Esophagus muscularis mucosa (tissue), 4 donors: ENCODE measurements at regions not wholly inside any gene's neighbourhood (a gene's known extent, or its start where the extent isn't known, plus 50 kb on each side); places are given as distances from the start of the nearest gene placed in this dataset.

Experiments
- DNase-seq: peaks from one replicate; pipeline ENCODE4 v3.0.0-alpha.2; 2017; ENCODE audit errors: extremely low spot score
- H3K27ac ChIP-seq, 4 donors: fragments of 200-600 bp; sonication (generic); replicated peaks in 1 of 4; 1 replicate in 3 of 4; 2 replicates in 1 of 4; pipeline ENCODE4 v1.5.1; 2016 to 2019; ENCODE audit warnings: mild to moderate bottlenecking in 1 of 4
- H3K27me3 ChIP-seq, 4 donors: fragments of 200-600 bp; sonication (generic); one replicate each; pipeline versions ENCODE4 v1.5.1 to v1.6.0; 2016 to 2019
- H3K36me3 ChIP-seq, 4 donors: fragments of 200-600 bp; sonication (generic); one replicate each; pipeline ENCODE4 v1.5.1; 2016 to 2019
- H3K4me1 ChIP-seq, 4 donors: fragments of 200-600 bp; sonication (generic); one replicate each; pipeline ENCODE4 v1.5.1; 2016 to 2019
- H3K4me3 ChIP-seq, 4 donors: fragments of 200-600 bp; sonication (generic); 1 replicate in 2 of 4; 2 replicates in 2 of 4; pipeline ENCODE4 v1.5.1; 2016 to 2019; ENCODE audit warnings: mild to moderate bottlenecking in 4 of 4, moderate library complexity in 1 of 4
- H3K9me3 ChIP-seq, 4 donors: fragments of 200-600 bp; sonication (generic); 1 replicate in 3 of 4; 2 replicates in 1 of 4; pipeline ENCODE4 v1.5.1; 2016 to 2019
- EP300 ChIP-seq: sonication (generic); formaldehyde crosslinking; IDR thresholded peaks from one replicate; pipeline ENCODE4 v1.6.1; 2017; ENCODE audit warnings: antibody characterized with exemption
- POLR2A ChIP-seq: fragments of 450-650 bp; IDR thresholded peaks from one replicate; pipeline ENCODE4 v1.6.1; 2017; ENCODE audit warnings: antibody characterized with exemption, moderate library complexity, mild to moderate bottlenecking, low read depth
- POLR2AphosphoS5 ChIP-seq, 2 donors: sonication (generic); formaldehyde crosslinking; IDR thresholded peaks; one replicate each; pipeline ENCODE4 v1.6.1; 2017; ENCODE audit warnings: antibody characterized with exemption in 2 of 2
- WGBS: methylation state at CpG from one replicate; pipeline ENCODE4 v1.1.5; 2018; 5-methylcytosine and 5-hydroxymethylcytosine counted together
- intact Hi-C: fragments of 100-400 bp; cut with DNase I; formaldehyde crosslinking; loops from one replicate; pipeline ENCODE4 v1.15.1; 2023
- TF ChIP-seq, protein P1 (sequence below), 3 experiments: fragments of 200-600 bp in 2 of 3; fragments of 450-650 bp in 1 of 3; sonication (generic) in 2 of 3; IDR thresholded peaks; one replicate each; pipeline ENCODE4 v1.5.1; 2017 to 2019; ENCODE audit warnings: antibody characterized with exemption in 3 of 3, mild to moderate bottlenecking in 2 of 3, moderate library complexity in 1 of 3

DNA sequence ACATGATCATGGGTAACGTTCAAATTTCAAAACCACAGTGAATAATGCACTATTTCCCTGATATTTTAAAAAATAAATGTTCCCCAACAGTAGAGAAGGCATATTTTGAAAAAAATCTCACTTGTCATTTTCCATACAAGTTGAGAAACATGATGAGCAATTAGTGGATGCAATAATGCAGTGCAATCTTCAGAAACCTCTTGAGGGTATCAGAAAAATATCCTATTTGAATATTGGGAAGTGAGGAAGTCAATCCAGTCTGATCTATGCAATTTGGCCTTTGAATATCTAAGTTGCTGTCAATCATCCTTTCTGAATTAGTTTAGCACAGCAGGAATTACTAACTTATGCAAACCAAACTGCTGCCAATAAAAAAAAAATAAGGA, 776.8 kb downstream of the PCDH18 start:
- H3K27me3 ChIP-seq: no peaks in the 10 kb centered on the region
- intact Hi-C loops: no loop called here
- no peaks in the 10 kb centered on the region for H3K36me3 ChIP-seq
- H3K4me3 ChIP-seq: no peak overlapping the region
- H3K27ac ChIP-seq: no peak overlapping the region
- 82% methylated on average over 1 of the region's 1 CpG for WGBS
- DNase-seq: no peak
- TF ChIP-seq POLR2AphosphoS5 (IDR thresholded peaks at IDR 0.05) (no peak), EP300 (no peak), POLR2A (no peak)
- TF ChIP-seq, protein P1, sequence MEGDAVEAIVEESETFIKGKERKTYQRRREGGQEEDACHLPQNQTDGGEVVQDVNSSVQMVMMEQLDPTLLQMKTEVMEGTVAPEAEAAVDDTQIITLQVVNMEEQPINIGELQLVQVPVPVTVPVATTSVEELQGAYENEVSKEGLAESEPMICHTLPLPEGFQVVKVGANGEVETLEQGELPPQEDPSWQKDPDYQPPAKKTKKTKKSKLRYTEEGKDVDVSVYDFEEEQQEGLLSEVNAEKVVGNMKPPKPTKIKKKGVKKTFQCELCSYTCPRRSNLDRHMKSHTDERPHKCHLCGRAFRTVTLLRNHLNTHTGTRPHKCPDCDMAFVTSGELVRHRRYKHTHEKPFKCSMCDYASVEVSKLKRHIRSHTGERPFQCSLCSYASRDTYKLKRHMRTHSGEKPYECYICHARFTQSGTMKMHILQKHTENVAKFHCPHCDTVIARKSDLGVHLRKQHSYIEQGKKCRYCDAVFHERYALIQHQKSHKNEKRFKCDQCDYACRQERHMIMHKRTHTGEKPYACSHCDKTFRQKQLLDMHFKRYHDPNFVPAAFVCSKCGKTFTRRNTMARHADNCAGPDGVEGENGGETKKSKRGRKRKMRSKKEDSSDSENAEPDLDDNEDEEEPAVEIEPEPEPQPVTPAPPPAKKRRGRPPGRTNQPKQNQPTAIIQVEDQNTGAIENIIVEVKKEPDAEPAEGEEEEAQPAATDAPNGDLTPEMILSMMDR (IDR thresholded peaks at IDR 0.05): no peak
- H3K4me1 ChIP-seq: no peaks in the 10 kb centered on the region
- no peaks in the 10 kb centered on the region for H3K9me3 ChIP-seq

DNA sequence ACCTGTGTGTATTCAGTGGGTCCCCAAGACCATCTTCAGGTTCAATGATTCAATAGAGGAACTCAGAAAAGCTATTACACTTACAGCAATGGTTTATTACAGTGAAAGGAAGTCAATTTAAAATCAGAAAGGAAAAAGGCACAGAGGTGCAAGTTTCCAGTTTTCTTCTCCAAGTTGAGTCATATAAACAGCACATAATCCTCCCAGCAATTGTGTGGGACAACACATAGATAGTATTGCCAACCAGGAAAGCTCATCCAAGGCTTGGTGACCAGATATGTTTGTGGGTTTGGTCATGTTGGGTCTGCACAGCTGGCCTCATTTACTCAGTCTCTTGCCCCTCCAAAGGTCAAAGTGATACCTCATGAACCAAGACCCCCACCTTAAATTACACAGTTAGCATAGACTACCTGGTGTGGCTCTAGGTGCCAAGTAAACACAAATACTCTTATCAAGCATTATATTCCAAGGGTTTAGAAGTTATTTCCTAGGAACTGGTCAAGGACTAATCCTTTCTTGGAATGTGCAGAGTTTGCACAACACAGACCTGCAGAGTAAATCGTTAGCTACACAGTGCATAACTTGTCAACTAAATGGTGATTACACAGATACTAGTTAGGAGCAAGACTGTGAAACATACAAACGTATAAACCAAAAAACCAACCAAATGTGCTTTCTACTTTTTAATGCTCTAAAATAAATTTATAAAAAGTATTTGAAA, 777.3 kb downstream of the PCDH18 start:
- TF ChIP-seq, protein P1 (IDR thresholded peaks at IDR 0.05): no peak
- no peak for TF ChIP-seq EP300
- TF ChIP-seq POLR2A: no peak
- TF ChIP-seq POLR2AphosphoS5 (IDR thresholded peaks at IDR 0.05): no peak
- no peak overlapping the region for H3K27ac ChIP-seq
- DNase-seq: no peak
- H3K9me3 ChIP-seq: no peaks in the 10 kb centered on the region
- 74% methylated on average over 2 of the region's 2 CpGs for WGBS
- H3K4me1 ChIP-seq: no peaks in the 10 kb centered on the region
- no peak overlapping the region for H3K4me3 ChIP-seq
- no peaks in the 10 kb centered on the region for H3K27me3 ChIP-seq
- H3K36me3 ChIP-seq: no peaks in the 10 kb centered on the region
- intact Hi-C loops: no loop called here

DNA sequence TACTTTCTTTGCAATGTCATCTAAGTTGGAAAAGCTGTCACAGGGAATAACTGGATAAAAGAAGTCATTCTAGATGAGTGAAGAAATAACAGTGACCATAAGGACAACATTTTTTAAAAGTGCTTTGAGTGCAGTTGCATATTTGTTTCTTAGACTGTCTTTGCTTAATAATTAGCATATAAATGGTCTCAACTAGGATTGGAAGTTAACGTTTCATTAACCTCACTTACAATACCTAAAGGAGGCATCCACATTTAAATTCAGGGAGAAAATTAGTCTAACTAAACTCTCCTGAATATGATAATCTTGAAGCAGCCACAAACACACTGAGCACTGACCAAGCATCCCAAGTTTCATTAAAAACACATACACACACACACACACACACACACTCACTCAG, 780.7 kb downstream of the PCDH18 start:
- TF ChIP-seq POLR2AphosphoS5 (IDR thresholded peaks at IDR 0.05): no peak
- no peak for TF ChIP-seq POLR2A
- TF ChIP-seq, protein P1 (IDR thresholded peaks at IDR 0.05): no peak
- no peak for TF ChIP-seq EP300
- intact Hi-C loops: no loop called here
- Histone ChIP-seq H3K9me3 (no peaks in the 10 kb centered on the region), H3K4me1 (peaks cover 0 to 10% (median 0%) of the 10 kb centered on the region in 4 donors), H3K27ac (no peak overlapping the region), H3K4me3 (no peak overlapping the region), H3K36me3 (no peaks in the 10 kb centered on the region), H3K27me3 (no peaks in the 10 kb centered on the region)
- DNase-seq: no peak
- WGBS: 79% methylated on average over 1 of the region's 1 CpG

DNA sequence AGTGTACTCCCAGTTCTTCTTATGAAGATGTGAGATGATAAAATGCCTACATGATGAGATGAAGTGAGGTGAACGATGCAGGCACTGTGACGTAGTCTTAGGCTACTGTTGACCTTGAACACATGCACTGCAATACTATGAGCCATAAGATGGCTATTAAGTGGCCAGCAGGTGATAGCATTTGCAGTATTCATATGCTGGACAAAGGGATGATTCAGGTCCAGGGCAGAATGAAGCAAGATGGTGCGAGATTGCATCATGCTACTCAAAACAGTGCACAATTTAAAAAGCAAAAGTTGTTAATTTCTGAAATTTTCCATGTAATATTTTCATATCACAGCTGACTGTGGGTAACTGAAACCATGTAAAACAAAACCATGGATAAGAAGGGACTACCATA, 781.4 kb downstream of the PCDH18 start:
- Histone ChIP-seq H3K36me3 (no peaks in the 10 kb centered on the region), H3K9me3 (no peaks in the 10 kb centered on the region), H3K27ac (no peak overlapping the region), H3K27me3 (no peaks in the 10 kb centered on the region), H3K4me1 (peaks cover 0 to 10% (median 0%) of the 10 kb centered on the region in 4 donors), H3K4me3 (no peak overlapping the region)
- no peak for DNase-seq
- intact Hi-C loops: no loop called here
- WGBS: 86% methylated on average over 3 of the region's 3 CpGs
- TF ChIP-seq, protein P1 (IDR thresholded peaks at IDR 0.05): no peak
- no peak for TF ChIP-seq POLR2AphosphoS5 (IDR thresholded peaks at IDR 0.05)
- no peak for TF ChIP-seq EP300
- no peak for TF ChIP-seq POLR2A

DNA sequence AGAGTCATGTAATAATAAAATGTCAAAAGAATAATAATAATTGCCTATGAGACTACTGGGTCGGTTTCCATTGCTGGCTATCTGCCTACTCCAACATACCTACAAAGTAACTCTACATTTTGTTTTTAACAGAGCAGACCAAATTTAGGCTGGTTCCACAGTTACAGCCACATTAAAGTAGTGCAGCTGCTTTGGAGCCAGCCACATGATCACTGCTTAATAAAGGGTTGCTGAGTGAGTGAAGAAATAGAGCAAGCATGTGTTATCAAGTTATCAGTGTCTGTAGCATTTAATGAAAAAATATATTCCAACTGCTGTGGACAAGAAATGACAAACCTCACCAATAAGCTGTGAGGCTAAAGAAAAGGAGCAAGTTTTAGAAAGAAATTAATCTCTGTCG, 782.3 kb downstream of the PCDH18 start:
- DNase-seq: no peak
- 66% methylated on average over 2 of the region's 2 CpGs for WGBS
- H3K27me3 ChIP-seq: no peaks in the 10 kb centered on the region
- H3K36me3 ChIP-seq: no peaks in the 10 kb centered on the region
- peaks cover 0 to 10% (median 0%) of the 10 kb centered on the region in 4 donors for H3K4me1 ChIP-seq
- H3K9me3 ChIP-seq: no peaks in the 10 kb centered on the region
- intact Hi-C loops: no loop called here
- TF ChIP-seq, protein P1 (IDR thresholded peaks at IDR 0.05): no peak
- no peak for TF ChIP-seq EP300
- TF ChIP-seq POLR2A: no peak
- no peak overlapping the region for H3K4me3 ChIP-seq
- H3K27ac ChIP-seq: no peak overlapping the region
